ENCODE measurements at regions not wholly inside any gene's neighbourhood (a gene's known extent, or its start where the extent isn't known, plus 50 kb on each side); places are given as distances from the start of the nearest gene placed in this dataset.

DNA sequence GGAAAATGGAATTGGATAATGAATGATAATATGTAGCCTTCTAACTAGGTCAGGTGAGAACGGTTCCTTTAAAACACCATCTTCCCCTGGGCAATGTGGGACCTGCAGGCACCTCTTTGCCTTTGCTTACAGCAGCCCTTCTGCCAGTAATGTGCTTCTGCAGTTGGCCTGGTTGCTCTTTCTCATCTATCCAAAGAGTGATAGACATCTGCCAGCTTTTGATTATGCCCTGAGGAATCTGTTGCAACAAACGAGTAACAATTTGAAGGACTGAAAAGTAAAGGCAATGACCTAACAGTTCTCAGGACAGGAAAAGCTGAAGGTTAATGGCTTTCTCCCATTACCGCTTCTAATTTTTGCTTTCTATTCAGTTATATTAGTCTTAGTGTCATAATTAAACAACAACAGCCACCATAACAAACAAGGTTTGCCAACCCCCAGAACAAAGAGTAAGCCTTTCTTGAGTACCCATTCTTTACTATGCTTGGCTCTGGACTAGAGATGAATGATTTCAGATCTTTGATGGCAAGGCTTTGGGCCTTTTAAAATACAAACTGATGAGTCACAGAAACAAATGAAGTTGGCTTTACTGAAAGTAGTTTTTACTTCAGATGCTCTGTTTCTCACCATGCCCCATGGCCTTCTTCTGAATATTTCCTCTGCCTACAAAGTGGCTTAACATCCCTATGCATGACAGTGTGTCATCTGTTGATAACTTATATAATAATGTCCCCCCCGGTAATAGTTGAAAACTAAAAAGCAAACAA is 76.1 kb upstream of the KRR1 start:
- no peak for DNase-seq

DNA sequence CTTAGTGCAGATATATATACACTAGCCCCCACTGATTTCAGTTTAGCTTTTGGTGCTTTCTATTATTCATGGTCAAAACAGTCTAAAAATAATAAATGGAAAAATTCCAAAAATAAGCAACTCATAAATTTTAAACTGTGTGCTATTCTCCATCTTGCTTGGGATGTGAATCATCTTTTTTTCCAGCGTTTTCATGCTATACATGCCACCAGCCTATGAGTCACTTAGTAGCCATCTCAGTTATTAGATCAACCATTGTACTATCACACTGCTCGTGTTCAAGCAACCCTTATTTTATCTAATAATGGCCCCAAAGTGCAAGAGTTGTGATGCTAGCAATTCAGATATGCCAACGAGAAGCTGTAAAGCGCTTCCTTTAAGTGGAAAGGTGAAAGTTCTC is 73.9 kb upstream of the KRR1 start:
- DNase-seq, result no peak

DNA sequence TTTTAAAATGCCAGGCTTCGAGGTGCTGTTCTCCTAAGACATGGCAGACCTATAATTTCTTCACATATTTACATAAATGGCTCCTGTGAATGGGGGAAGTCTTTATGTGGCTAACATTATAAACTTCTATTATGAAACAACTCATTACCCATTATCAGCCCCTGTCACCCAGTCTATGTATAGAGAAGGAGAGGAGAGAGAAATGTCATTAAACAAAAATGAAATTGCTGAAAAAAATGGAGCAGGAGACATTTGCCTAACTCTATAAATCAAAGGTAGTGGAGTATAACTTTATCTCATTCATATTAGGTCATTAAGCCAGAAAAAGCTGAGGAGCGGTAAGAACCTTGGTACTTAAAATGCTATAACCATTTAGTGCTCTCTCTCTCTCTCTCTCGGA is 71.9 kb upstream of the KRR1 start:
- no peak for DNase-seq

GRCh38 chr12:75581515-75581914 is 70.1 kb upstream of the KRR1 start:
- DNase-seq, result no peak

GRCh38 chr12:75579552-75579951 is 68.1 kb upstream of the KRR1 start:
- no peak for DNase-seq

DNA sequence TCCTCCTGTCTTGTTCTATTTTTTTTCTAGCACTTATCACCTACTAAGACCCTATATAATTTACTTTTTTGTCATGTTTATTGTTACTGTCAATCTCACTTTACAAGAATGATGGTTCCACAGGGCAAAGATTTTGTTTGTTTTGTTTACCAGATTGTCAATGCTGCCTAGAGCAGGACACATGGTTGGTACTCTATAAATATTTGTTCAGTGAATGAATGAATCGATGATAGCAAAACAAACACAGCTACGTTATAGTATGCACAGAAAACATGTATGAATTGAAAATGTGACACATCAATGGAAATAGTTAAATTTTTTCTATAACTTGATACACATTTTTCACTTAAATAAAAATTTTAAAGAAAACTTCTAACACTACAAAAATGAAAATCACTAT is 67.1 kb upstream of the KRR1 start:
- DNase-seq, result no peak

GRCh38 chr12:75577812-75578211 is 66.4 kb upstream of the KRR1 start:
- DNase-seq, result no peak

DNA sequence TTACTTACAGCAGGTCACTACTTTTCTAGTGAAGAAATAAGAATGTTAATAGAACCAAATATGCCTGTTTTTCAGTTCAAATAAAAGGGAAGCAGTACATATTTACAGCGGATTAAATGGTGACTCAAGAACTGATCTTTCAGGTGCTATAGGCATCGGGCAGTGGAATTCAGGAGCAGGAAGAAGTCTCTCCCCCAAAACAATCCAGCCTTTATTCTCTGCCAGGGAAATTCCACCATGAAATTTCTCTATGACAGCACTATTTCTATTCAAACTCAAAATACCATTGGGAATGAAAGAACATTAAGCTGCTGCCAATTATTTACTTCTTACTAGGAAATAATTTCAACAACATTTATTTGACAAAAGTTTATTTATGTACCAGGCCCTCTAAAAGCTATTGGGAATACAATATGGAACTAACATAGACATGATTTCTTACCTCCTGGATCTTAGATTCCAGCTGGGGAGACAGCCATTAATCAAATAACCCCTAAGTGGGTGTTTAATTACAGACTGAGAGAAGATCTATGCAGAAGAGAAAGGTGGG is 60.3 kb upstream of the KRR1 start:
- DNase-seq, result no peak

DNA sequence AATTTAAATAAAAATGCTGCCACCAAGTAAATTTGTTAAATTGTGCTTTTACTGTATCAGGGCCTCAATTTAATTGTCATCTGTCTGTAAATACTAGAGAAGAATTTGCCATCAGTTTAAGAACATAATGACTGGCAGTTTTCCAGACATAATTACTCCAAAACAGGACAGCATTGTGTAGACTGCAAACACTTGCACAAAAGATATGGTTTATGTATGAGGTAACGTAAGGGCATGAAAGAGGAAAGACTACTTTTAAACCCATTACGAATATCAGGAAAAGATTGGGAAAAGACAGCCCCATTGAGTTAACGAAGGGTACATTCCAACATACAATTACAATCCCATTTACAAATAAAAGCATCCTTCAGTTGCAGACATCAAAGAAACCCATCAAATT is 59.8 kb upstream of the KRR1 start:
- DNase-seq, result no peak

DNA sequence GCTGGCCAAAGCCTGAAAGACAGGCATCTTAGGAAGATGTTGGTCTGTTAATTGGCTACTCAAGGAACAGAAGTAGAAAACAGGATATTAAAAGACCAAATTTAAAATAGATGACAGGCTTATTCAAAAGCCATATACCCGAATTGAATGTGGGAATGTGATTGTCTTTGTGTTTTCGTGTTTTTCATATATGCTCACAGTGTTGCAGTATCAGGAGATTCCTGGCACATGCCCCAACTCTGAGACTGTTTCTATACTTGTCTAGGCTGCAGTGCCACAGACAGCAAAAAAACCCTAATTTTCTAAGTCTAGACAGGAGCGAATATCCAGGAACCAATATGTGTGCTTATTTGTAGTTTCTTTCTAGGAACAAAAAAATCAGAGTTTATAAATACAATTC is 57.4 kb upstream of the KRR1 start:
- DNase-seq, result no peak

DNA sequence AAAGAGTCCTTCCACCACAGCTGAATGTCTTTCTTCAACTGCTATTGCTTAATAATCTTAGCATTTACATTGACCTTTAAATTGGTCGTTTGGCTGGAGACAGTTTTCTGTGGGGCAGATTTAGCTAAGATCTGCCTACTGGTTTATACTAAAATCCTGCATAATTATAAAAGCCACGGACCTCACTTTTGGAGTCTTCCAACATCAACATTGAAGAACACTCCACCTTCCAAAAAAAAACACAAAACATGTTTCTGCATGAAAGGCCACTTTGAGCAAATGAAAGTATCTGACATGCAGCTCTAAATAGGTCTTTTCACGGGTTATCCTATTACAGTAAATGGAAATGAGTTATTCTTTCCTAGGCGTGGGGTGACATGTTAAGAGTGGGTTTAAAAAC is 57.0 kb upstream of the KRR1 start:
- DNase-seq, result peak; percentile 73

GRCh38 chr12:75565795-75566194 is 54.4 kb upstream of the KRR1 start:
- DNase-seq, result no peak

GRCh38 chr12:75564852-75565251 is 53.4 kb upstream of the KRR1 start:
- DNase-seq, result no peak

DNA sequence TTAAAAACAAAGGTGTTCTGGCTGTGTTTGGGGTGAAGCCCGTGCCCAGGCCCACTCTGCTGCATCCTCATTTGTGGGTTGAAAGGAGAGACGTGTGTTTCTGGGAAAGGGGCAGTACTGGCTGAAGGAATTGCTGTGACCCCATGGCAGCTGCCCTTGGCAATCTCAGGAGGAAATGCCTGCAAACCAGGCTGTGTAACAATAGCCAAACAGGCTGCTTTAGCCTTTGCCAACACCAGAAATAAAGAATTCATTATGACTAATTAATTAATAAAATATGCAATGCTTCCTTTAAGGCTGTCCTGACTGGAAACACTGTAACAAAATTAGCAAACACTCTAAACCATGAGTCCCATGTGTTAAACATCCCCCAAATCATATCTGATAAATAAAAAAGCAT is 53.0 kb upstream of the KRR1 start:
- DNase-seq, result no peak

- no peak for DNase-seq
These were observed 51.9 kb upstream of the KRR1 start for GRCh38 chr12:75563351-75563750.

DNA sequence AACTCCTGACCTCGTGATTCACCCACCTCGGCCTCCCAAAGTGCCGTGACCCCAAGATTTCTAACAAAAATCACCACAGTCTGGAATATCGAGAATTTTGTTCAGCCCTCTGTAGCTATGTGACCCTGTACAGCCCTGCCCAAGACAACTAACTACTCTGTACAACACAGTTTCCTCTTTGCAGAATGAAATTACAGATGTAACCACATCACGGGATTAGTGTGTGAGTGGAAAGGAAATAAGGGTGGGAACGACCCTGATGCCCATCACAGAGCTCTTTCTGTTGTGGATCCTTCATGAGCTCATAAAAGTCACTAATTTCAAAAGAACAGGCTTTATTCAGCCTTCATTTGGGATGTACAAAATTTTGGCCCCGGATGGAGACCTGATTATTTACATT is 50.5 kb upstream of the KRR1 start:
- DNase-seq, result peak; percentile 69
